Astrocyte of the spinal cord (primary cell): ENCODE measurements at regions not wholly inside any gene's neighbourhood (a gene's known extent, or its start where the extent isn't known, plus 50 kb on each side); places are given as distances from the start of the nearest gene placed in this dataset.
A peak's percentile ranks its signal among the peaks of the same experiment; 100 is the strongest.

Experiments used
- DNase-seq: peaks from one replicate; pipeline ENCODE4 v3.0.0; 2011; ENCODE audit warnings: low read depth, low spot score
- H3K4me3 ChIP-seq: 2 replicates; pipeline ENCODE4 v1.5.1; 2011; ENCODE audit warnings: low read depth, mild to moderate bottlenecking, low read length, moderate library complexity
- in situ Hi-C: cut with HindIII; loops from 2 replicates; pipeline ENCODE4 v1.10.0; 2017; ENCODE audit warnings: low sequenced_read_pairs
- TF ChIP-seq, protein P1 (sequence below): IDR thresholded peaks from 2 replicates; pipeline ENCODE4 v1.5.1; 2012; ENCODE audit warnings: low read depth, mild to moderate bottlenecking, low read length, inconsistent platforms

DNA sequence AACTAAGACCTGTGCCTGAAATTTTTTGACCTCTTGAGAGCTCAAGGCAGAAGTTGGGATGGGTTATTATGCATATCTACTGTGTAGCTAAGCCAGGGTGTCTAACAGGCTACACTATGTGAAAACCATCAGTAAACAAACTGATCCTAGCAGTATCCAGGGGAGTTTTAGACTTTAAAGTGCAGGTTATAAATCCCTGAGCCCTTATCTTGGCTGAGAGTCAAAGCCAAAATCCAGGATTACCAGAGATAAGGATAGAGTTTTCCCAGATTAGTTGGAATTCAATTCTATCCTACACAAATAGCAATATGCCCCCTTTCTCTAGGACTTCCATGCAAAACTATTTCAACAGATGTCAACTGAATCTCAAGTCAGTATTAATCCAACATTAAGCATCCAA lies 1229.7 kb downstream of the GRIK2 start:
- in situ Hi-C loops, result no loop called here
- no peak overlapping the region for H3K4me3 ChIP-seq
- no peak for DNase-seq
- TF ChIP-seq, protein P1, sequence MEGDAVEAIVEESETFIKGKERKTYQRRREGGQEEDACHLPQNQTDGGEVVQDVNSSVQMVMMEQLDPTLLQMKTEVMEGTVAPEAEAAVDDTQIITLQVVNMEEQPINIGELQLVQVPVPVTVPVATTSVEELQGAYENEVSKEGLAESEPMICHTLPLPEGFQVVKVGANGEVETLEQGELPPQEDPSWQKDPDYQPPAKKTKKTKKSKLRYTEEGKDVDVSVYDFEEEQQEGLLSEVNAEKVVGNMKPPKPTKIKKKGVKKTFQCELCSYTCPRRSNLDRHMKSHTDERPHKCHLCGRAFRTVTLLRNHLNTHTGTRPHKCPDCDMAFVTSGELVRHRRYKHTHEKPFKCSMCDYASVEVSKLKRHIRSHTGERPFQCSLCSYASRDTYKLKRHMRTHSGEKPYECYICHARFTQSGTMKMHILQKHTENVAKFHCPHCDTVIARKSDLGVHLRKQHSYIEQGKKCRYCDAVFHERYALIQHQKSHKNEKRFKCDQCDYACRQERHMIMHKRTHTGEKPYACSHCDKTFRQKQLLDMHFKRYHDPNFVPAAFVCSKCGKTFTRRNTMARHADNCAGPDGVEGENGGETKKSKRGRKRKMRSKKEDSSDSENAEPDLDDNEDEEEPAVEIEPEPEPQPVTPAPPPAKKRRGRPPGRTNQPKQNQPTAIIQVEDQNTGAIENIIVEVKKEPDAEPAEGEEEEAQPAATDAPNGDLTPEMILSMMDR, result no peak

DNA sequence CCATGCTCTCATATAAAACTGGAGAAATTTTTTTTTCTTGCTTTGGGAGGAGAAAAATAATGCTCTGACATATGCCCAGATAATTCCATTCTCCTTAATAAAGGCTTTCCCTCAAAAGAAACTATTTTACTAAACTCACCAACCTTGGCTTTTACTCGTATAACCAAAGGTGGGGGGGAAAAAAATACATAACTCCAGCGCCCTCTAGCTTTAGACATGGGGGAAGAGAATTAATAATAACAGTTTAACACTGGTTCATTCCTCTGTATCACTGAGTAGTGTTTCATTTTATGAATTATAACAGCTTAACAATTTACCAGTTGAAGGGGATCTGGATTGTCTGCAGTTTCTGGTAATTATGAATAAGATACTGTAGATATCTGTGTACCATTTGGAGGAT lies 1226.1 kb downstream of the GRIK2 start:
- in situ Hi-C loops, result no loop called here
- TF ChIP-seq, protein P1, result peak; percentile 28
- H3K4me3 ChIP-seq, result no peak overlapping the region
- DNase-seq, result peak; percentile 8

DNA sequence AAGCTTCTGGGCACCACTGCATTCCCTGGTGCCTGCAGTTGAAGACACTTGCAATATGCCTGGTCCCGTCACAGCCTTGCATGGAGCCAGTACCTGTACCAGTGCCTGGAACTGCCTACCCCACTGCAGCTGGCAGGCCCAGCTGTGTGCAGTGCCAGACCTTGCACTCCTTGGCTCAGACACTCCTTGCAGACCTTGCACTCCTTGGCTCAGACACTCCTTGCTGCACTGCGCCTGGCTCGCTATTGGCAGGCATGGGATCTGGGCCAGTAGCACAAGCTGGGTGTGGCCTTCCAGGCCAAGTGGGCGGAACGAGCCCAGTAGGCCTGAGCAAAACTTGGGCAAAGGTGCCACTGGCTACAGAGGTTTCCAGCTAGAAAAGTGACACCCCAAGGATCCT lies 1189.1 kb downstream of the GRIK2 start:
- H3K4me3 ChIP-seq, result no peak overlapping the region
- in situ Hi-C loops, result no loop called here
- DNase-seq, result no peak
- TF ChIP-seq, protein P1, result no peak

DNA sequence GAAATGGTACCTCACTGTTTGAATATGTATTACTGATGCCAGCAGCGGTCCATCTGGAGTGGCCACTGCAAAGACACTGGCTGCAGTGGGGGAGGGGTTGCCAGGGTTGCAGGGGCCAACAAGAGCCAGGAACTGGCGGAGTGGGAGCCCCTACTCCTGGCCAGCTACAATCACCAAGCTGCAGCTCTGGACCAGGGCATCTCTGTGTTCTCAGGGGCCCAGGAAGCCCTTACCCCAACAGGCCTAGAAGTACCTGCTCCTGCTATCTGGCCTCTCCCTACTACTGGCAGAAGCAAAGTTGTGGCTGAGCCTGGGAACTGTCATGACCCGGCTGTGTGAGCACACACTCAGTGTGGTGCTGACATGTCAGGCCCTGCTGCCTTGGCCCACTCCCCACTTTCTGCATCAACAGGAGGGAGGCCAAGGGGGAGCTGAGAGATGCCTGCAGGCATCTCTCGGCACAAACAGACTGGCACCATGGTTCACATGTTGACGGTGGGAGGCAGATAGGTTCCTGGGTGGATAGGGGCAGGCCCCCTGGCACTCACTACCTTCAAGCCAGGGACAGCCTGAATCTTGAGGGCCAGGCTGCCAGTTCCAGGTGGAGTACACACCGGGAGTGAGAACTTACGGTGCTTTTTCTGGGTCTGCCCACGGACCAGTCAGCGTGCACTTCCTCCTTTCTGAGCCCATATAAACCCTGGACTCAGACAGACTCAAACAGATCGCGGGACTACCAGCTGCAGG lies 1188.0 kb downstream of the GRIK2 start:
- in situ Hi-C loops, result no loop called here
- DNase-seq, result no peak
- TF ChIP-seq, protein P1, result no peak
- H3K4me3 ChIP-seq, result no peak overlapping the region

DNA sequence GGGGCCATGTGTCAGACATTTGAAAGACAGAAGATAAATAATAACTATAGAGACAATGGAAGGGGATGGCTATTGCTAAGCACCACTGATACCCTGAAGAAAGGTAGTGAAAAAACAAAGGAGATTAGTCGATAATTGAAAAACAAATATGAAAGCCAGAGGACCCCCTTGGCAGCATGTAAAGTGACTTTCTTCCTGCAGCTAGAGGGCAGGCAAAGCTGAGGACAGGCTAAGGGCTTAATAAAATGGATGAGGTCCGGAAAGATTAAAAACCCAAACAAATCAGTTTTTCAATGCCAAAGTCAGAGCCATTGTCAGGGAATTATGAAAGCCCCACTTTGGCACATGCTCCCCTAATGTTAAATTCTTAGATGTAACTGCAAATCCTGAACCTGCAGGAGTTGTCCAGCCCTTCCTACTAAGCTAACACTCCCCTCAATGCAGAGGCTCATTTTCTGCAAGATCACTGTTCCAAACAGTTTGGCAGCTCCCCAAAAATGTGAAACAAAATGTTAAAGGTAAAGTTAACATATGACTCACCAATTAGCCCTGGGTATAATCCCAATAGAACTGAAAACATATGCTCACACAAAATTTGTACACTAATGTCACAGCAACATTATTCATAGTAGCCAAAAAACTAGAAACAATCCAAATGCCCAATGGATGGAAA lies 1177.9 kb downstream of the GRIK2 start:
- DNase-seq, result peak; percentile 45
- in situ Hi-C loops, result no loop called here

DNA sequence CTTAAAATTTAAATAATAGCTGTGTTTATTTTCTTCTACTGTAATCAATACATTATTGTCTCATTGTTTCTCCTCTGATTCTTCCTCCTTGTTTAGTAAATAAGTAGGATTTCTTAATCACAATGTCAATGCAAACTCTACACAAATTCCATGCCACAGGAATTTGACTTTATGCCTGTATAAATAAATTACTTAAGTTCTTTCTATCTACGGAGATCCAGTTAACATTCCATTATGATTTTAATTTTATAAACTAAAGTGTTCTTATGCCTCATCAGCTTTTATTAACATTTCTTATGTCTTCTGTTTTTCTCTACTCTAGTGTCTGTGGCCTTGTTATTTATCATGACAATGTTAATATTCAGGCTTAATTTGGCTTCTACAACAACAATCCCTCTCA lies 1169.2 kb downstream of the GRIK2 start:
- no peak for DNase-seq
- H3K4me3 ChIP-seq, result no peak overlapping the region
- TF ChIP-seq, protein P1, result no peak
- in situ Hi-C loops, result no loop called here

More for the DNA sequence above, 1177.9 kb downstream of the GRIK2 start:
- no peak overlapping the region for H3K4me3 ChIP-seq
- TF ChIP-seq, protein P1, result no peak
